Lung (tissue), 12 donors: ENCODE measurements at regions not wholly inside any gene's neighbourhood (a gene's known extent, or its start where the extent isn't known, plus 50 kb on each side); places are given as distances from the start of the nearest gene placed in this dataset. TPM values are rescaled to one million over a fixed set of nuclear protein-coding genes. Genes with fewer than 3 reads are reported as not detected.

Experiments
- ATAC-seq: fragments of 200-7000 bp; cut with Tn5 transposase; one replicate; pipeline ENCODE4 v1.9.1; 2020; ENCODE audit warnings: moderate number of reproducible peaks; ENCODE audit not compliant: insufficient read depth, low FRiP score
- DNase-seq, 3 donors: peaks; one replicate each; pipeline ENCODE4 v3.0.0-alpha.2; 2013 to 2017
- H3K27ac ChIP-seq, 2 donors: one replicate each; pipeline ENCODE4 v1.5.1; 2013; ENCODE audit warnings: mild to moderate bottlenecking in 2 of 2, moderate library complexity in 2 of 2, control low read depth in 1 of 2, inconsistent platforms in 1 of 2, low read depth in 1 of 2, low read length in 1 of 2
- H3K27me3 ChIP-seq, 3 donors: one replicate each; pipeline ENCODE4 v1.5.1; 2013; ENCODE audit warnings: low read length in 2 of 3; ENCODE audit not compliant: control insufficient read depth in 3 of 3, insufficient read depth in 3 of 3
- H3K36me3 ChIP-seq, 4 donors: one replicate each; pipeline ENCODE4 v1.5.1; 2013; ENCODE audit warnings: low read length in 4 of 4, mild to moderate bottlenecking in 1 of 4, moderate library complexity in 1 of 4; ENCODE audit not compliant: control insufficient read depth in 4 of 4, insufficient read depth in 4 of 4
- H3K4me1 ChIP-seq, 5 donors: one replicate each; pipeline ENCODE4 v1.5.1; 2013; ENCODE audit warnings: low read length in 5 of 5, mild to moderate bottlenecking in 2 of 5, moderate library complexity in 1 of 5; ENCODE audit not compliant: control insufficient read depth in 5 of 5, insufficient read depth in 5 of 5
- H3K4me3 ChIP-seq: one replicate; pipeline ENCODE4 v1.5.1; 2013; ENCODE audit warnings: mild to moderate bottlenecking, control low read depth, moderate library complexity
- H3K9ac ChIP-seq, 2 donors: one replicate each; pipeline ENCODE4 v1.5.1; 2013; ENCODE audit warnings: low read length in 2 of 2, control low read depth in 1 of 2; ENCODE audit not compliant: insufficient read depth in 1 of 2
- H3K9me3 ChIP-seq, 4 donors: one replicate each; pipeline ENCODE4 v1.5.1; 2013; ENCODE audit warnings: low read length in 3 of 4, mild to moderate bottlenecking in 1 of 4, moderate library complexity in 1 of 4; ENCODE audit not compliant: control insufficient read depth in 4 of 4, insufficient read depth in 3 of 4
- WGBS, 2 donors: extraction: QIAGEN DNeasy Blood & Tissue Kit; methylation state at CpG; one replicate each; pipeline ENCODE4 v1.1.7; 2013; 5-methylcytosine and 5-hydroxymethylcytosine counted together
- small RNA-seq: library from RNA; depleted of rRNA; stranded (forward); fragments of <200 nt; gene quantifications from one replicate; pipeline ENCODE3, GENCODE V24; 2014; ENCODE audit warnings: low replicate concordance
- TF ChIP-seq, protein P1 (sequence below): IDR thresholded peaks from 2 replicates; pipeline ENCODE4 v1.5.1; 2012; ENCODE audit warnings: mild to moderate bottlenecking; ENCODE audit errors: control extremely low read depth, extremely low read depth
- donor health status: control.
- donor health status: control.
- donor health status: Bipolar disorder and iron deficiency.
- donor health status: healthy.
- donor health status: DM: yes; HTN: yes; CAD: no.

DNA sequence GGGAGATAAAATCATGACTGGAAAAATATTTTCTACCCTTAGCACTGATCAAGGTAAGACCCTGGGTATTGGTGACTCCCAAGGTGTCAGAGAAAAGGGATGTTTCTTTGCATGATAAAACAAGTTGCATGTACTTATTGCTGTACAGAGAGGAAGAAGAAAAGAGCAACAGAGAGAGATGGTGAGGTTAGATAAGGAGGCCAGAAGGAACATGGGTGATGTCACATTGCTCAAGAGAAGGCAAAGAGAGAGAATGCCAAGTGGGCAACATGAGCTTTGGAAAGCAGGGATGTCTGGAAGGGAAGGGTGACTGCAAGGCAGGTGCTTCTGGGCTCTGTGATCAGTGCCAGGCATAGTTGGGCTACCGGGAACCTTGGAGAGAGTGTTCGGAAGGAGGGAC is 65.1 kb upstream of the ADARB2 start:
- Histone ChIP-seq H3K9ac (no peak overlapping the region), H3K36me3 (no peaks in the 10 kb centered on the region), H3K4me3 (no peak overlapping the region), H3K27ac (no peak overlapping the region), H3K4me1 (no peaks in the 10 kb centered on the region), H3K9me3 (peaks cover 0 to 4% (median 0%) of the 10 kb centered on the region in 4 donors), H3K27me3 (peaks cover 0 to 5% (median 2%) of the 10 kb centered on the region in 3 donors)
- TF ChIP-seq, protein P1, sequence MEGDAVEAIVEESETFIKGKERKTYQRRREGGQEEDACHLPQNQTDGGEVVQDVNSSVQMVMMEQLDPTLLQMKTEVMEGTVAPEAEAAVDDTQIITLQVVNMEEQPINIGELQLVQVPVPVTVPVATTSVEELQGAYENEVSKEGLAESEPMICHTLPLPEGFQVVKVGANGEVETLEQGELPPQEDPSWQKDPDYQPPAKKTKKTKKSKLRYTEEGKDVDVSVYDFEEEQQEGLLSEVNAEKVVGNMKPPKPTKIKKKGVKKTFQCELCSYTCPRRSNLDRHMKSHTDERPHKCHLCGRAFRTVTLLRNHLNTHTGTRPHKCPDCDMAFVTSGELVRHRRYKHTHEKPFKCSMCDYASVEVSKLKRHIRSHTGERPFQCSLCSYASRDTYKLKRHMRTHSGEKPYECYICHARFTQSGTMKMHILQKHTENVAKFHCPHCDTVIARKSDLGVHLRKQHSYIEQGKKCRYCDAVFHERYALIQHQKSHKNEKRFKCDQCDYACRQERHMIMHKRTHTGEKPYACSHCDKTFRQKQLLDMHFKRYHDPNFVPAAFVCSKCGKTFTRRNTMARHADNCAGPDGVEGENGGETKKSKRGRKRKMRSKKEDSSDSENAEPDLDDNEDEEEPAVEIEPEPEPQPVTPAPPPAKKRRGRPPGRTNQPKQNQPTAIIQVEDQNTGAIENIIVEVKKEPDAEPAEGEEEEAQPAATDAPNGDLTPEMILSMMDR = no peak
- ATAC-seq = no peak
- DNase-seq = no peak
- 90% methylated on average over 2 of the region's 2 CpGs for WGBS, 2 donors

DNA sequence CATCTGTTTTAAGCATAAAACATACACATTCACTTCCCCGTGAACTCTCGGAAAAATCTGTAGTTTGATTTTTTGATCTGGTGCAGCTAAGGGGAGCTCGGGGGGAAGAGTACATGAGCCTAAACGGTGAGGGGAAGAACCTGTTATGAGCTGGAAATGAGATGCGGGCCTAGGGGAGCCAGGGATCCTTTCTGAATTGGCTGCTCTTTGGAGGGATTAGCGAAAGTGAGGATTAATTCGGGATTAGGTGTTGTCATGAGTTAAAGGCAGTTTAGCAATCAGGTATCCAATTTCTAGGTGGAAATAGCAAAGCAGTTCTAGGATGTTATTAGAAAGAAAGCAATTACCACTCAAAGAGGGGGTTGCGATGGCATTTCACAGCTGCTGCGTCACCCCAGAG is 51.1 kb upstream of the ADARB2 start:
- H3K27me3 ChIP-seq = peaks cover 0 to 9% (median 0%) of the 10 kb centered on the region in 3 donors
- H3K4me3 ChIP-seq = no peak overlapping the region
- no peak overlapping the region for H3K27ac ChIP-seq
- ATAC-seq (no peak), DNase-seq (no peak)
- WGBS, 2 donors = 70 to 76% methylated on average over 9 of the region's 9 CpGs
- no peaks in the 10 kb centered on the region for H3K36me3 ChIP-seq
- no peak overlapping the region for H3K9ac ChIP-seq
- peaks cover 0 to 4% (median 0%) of the 10 kb centered on the region in 5 donors for H3K4me1 ChIP-seq
- peaks cover 0 to 4% (median 0%) of the 10 kb centered on the region in 4 donors for H3K9me3 ChIP-seq
- TF ChIP-seq, protein P1 = no peak

Small RNA genes lying in the stretch of these regions (small RNA-seq; reads per million reads assigned to genes)
- not detected for gene MIR6072
- not detected for gene RNU6-576P
- gene RNU6-889P = not detected
